ENCODE measurements at regions not wholly inside any gene's neighbourhood (a gene's known extent, or its start where the extent isn't known, plus 50 kb on each side); places are given as distances from the start of the nearest gene placed in this dataset.
"Not testable (repeated sequence)": the region's sequence is repeated elsewhere in the genome, so short reads cannot be mapped to it uniquely, and the experiment has no call there.

DNA sequence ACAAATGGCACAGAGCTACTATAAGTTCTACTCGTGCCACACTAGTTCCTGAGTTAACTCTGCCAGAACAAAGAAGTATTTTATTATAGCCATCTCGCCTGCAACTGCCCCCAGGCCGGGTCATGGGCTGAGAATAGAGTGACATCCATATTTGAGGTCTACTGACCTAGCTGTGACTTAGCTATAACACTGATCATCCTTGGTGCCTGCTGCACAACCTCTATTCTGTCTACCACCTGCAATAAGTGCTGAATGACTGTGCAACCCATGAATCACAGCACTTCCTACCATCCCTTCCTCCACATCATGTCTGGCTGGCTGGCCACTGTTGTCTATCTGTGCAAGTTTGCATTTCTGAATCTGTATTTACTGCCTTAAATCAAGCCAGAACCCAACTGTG lies 506.5 kb upstream of the TBL1XR1 start:
- no CpG with 5 or more reads among the region's 3 CpGs for WGBS (ENCODE audit: extremely low coverage, insufficient coverage, insufficient read length)
- H3K4me3 ChIP-seq (ENCODE audit: low read depth, low read length): no peak overlapping the region
- no peak overlapping the region for H2AK5ac ChIP-seq (ENCODE audit: low read length)
- no peak overlapping the region for H3K23ac ChIP-seq (ENCODE audit: low read length)
- H3K4me1 ChIP-seq (ENCODE audit: control insufficient read depth in 1 of 2, insufficient read depth in 2 of 2, low read length in 2 of 2): no peaks in the 10 kb centered on the region
- no peak overlapping the region for H3K18ac ChIP-seq (ENCODE audit: low read length)
- H2AFZ ChIP-seq (ENCODE audit: insufficient read depth, low read length, poor library complexity): no peak overlapping the region
- H3K27ac ChIP-seq (ENCODE audit: low read depth, low read length): no peak overlapping the region
- H3K14ac ChIP-seq (ENCODE audit: low read length): no peak overlapping the region
- H2BK12ac ChIP-seq (ENCODE audit: low read length): no peak overlapping the region
- no peaks in the 10 kb centered on the region for H3K27me3 ChIP-seq (ENCODE audit: insufficient read depth, low read length)
- H4K8ac ChIP-seq (ENCODE audit: low read depth, low read length): no peak overlapping the region
- DNase-seq: no peak
- no peak overlapping the region for H4K91ac ChIP-seq (ENCODE audit: low read depth, low read length)
- no peaks in the 10 kb centered on the region for H3K79me1 ChIP-seq (ENCODE audit: low read length)
- no peak overlapping the region for H2BK120ac ChIP-seq (ENCODE audit: insufficient read depth, low read length, poor library complexity)
- H3K9ac ChIP-seq (ENCODE audit: low read length): no peak overlapping the region
- no peaks in the 10 kb centered on the region for H3K36me3 ChIP-seq (ENCODE audit: control insufficient read depth in 1 of 2, insufficient read depth in 2 of 2, low read length in 2 of 2)
- no peaks in the 10 kb centered on the region for H3K79me2 ChIP-seq (ENCODE audit: control insufficient read depth, insufficient read depth, low read length, poor library complexity)
- no peak overlapping the region for H3K4me2 ChIP-seq (ENCODE audit: low read length)
- H4K12ac ChIP-seq (ENCODE audit: low read depth, low read length): no peak overlapping the region
- no peaks in the 10 kb centered on the region for H3K9me3 ChIP-seq (ENCODE audit: insufficient read depth, low read depth, low read length)
- H2BK5ac ChIP-seq (ENCODE audit: low read depth, low read length, poor library complexity): no peak overlapping the region
- no peak overlapping the region for H3K4ac ChIP-seq (ENCODE audit: low read depth, low read length)

DNA sequence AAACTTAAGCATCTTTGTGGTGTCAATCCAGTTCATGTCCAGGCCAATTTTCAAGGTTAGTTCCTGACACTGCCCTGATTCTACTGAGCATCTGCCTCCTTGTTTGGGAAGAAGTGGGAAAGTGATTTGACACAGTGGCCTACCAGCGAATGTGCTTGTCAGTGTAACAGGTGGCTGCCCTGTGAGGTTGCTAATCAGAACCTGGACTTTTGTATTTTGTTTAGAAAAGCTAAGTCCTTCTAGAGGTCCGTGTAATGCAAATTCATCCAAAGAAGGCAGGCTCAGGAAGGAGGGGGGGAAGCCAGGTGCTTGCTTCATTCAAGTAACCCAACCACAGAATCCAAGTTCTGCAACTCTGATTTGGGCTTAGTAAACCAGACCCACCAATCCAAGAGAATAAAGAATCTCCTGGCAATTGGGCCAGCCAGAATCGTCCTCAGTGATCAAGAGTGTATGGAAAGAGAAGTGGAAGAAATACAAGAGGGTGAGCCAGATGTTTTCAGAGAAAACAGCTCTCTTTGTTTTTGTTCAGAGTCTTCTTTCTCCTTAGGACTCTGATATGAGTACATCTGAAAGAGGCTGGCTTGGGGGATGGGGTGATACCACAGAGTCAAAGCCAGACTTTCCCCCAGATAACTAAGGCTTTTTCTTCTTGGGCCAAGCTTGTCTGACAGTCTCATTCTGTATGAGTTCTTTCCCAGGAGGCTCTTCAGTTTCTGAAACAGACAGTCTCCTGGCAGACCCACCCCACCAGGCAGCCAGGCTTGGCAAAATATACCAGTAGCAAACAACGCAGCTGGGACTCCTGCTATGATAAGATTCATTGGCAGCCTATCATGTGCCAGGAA lies 508.9 kb upstream of the TBL1XR1 start:
- no peak overlapping the region for H3K23ac ChIP-seq (ENCODE audit: low read length)
- H2BK120ac ChIP-seq (ENCODE audit: insufficient read depth, low read length, poor library complexity): no peak overlapping the region
- no CpG with 5 or more reads among the region's 4 CpGs for WGBS (ENCODE audit: extremely low coverage, insufficient coverage, insufficient read length)
- no peak overlapping the region for H4K8ac ChIP-seq (ENCODE audit: low read depth, low read length)
- H2BK5ac ChIP-seq (ENCODE audit: low read depth, low read length, poor library complexity): no peak overlapping the region
- H3K79me1 ChIP-seq (ENCODE audit: low read length): peaks cover 2% of the 10 kb centered on the region
- no peak overlapping the region for H4K91ac ChIP-seq (ENCODE audit: low read depth, low read length)
- no peaks in the 10 kb centered on the region for H3K9me3 ChIP-seq (ENCODE audit: insufficient read depth, low read depth, low read length)
- no peak overlapping the region for H2BK12ac ChIP-seq (ENCODE audit: low read length)
- no peaks in the 10 kb centered on the region for H3K27me3 ChIP-seq (ENCODE audit: insufficient read depth, low read length)
- H3K4me2 ChIP-seq (ENCODE audit: low read length): no peak overlapping the region
- H3K4me1 ChIP-seq (ENCODE audit: control insufficient read depth in 1 of 2, insufficient read depth in 2 of 2, low read length in 2 of 2): no peaks in the 10 kb centered on the region
- H2AK5ac ChIP-seq (ENCODE audit: low read length): no peak overlapping the region
- H3K18ac ChIP-seq (ENCODE audit: low read length): no peak overlapping the region
- no peak overlapping the region for H3K4me3 ChIP-seq (ENCODE audit: low read depth, low read length)
- DNase-seq: no peak
- no peak overlapping the region for H4K12ac ChIP-seq (ENCODE audit: low read depth, low read length)
- H3K9ac ChIP-seq (ENCODE audit: low read length): no peak overlapping the region
- no peak overlapping the region for H3K14ac ChIP-seq (ENCODE audit: low read length)
- no peak overlapping the region for H3K27ac ChIP-seq (ENCODE audit: low read depth, low read length)
- no peaks in the 10 kb centered on the region for H3K36me3 ChIP-seq (ENCODE audit: control insufficient read depth in 1 of 2, insufficient read depth in 2 of 2, low read length in 2 of 2)
- H3K4ac ChIP-seq (ENCODE audit: low read depth, low read length): no peak overlapping the region
- no peak overlapping the region for H2AFZ ChIP-seq (ENCODE audit: insufficient read depth, low read length, poor library complexity)
- H3K79me2 ChIP-seq (ENCODE audit: control insufficient read depth, insufficient read depth, low read length, poor library complexity): no peaks in the 10 kb centered on the region

DNA sequence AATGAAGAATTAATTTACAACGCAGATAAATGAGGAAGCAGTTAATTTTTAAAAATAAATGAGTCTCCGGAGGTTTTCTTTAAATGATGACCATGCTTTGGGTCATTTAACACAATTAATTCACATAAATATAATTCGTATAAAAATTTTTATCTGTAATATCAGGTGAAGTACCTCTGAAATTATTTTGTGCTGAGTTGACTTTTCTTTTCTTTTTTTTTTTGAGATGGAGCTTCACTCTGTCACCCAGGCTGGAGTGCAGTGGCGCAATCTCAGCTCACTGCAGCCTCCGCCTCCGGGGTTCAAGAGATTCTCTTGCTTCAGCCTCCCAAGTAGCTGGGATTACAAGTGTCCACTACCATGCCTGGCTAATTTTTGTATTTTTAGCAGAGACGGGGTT lies 512.2 kb upstream of the TBL1XR1 start:
- H2BK12ac ChIP-seq (ENCODE audit: low read length); H3K4ac ChIP-seq (ENCODE audit: low read depth, low read length); H3K9ac ChIP-seq (ENCODE audit: low read length); H4K91ac ChIP-seq (ENCODE audit: low read depth, low read length); H3K4me1 ChIP-seq (ENCODE audit: control insufficient read depth in 1 of 2, insufficient read depth in 2 of 2, low read length in 2 of 2); H3K79me1 ChIP-seq (ENCODE audit: low read length); H3K9me3 ChIP-seq (ENCODE audit: insufficient read depth, low read depth, low read length); H2AK5ac ChIP-seq (ENCODE audit: low read length); H4K8ac ChIP-seq (ENCODE audit: low read depth, low read length); H3K79me2 ChIP-seq (ENCODE audit: control insufficient read depth, insufficient read depth, low read length, poor library complexity); H4K12ac ChIP-seq (ENCODE audit: low read depth, low read length); H3K4me2 ChIP-seq (ENCODE audit: low read length); DNase-seq; H3K27ac ChIP-seq (ENCODE audit: low read depth, low read length); H3K4me3 ChIP-seq (ENCODE audit: low read depth, low read length); H3K14ac ChIP-seq (ENCODE audit: low read length); H3K23ac ChIP-seq (ENCODE audit: low read length); H3K27me3 ChIP-seq (ENCODE audit: insufficient read depth, low read length); H2AFZ ChIP-seq (ENCODE audit: insufficient read depth, low read length, poor library complexity); H3K36me3 ChIP-seq (ENCODE audit: control insufficient read depth in 1 of 2, insufficient read depth in 2 of 2, low read length in 2 of 2); H2BK5ac ChIP-seq (ENCODE audit: low read depth, low read length, poor library complexity); H3K18ac ChIP-seq (ENCODE audit: low read length); H2BK120ac ChIP-seq (ENCODE audit: insufficient read depth, low read length, poor library complexity): not testable (repeated sequence)
- WGBS (ENCODE audit: extremely low coverage, insufficient coverage, insufficient read length): no CpG with 5 or more reads among the region's 7 CpGs

DNA sequence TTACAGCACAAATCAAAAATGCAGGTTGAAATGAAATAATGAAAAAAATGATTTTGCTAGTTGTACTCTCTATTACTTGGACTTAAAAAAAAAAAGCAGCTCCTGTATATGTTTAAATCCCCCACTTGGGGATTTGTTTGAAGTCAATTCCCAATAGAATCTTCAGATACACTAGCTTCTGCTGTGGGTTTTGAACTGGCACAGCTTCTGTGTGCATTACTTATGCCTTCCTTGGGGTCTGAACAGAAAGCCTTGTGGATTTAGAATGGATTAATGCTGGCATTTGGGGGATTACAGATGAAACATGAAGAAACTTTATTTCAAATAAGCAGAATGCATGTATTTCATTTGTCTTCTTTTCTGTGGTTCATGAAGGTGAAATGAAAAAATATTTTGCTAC lies 513.2 kb upstream of the TBL1XR1 start:
- no peak overlapping the region for H4K8ac ChIP-seq (ENCODE audit: low read depth, low read length)
- no peak overlapping the region for H3K4me3 ChIP-seq (ENCODE audit: low read depth, low read length)
- DNase-seq: no peak
- H3K4me2 ChIP-seq (ENCODE audit: low read length): no peak overlapping the region
- peak overlapping the region; percentile 47 for H4K91ac ChIP-seq (ENCODE audit: low read depth, low read length)
- H2BK5ac ChIP-seq (ENCODE audit: low read depth, low read length, poor library complexity): no peak overlapping the region
- H3K27ac ChIP-seq (ENCODE audit: low read depth, low read length): no peak overlapping the region
- H2AFZ ChIP-seq (ENCODE audit: insufficient read depth, low read length, poor library complexity): no peak overlapping the region
- no peak overlapping the region for H2BK12ac ChIP-seq (ENCODE audit: low read length)
- H2BK120ac ChIP-seq (ENCODE audit: insufficient read depth, low read length, poor library complexity): no peak overlapping the region
- H3K14ac ChIP-seq (ENCODE audit: low read length): no peak overlapping the region
- no peaks in the 10 kb centered on the region for H3K27me3 ChIP-seq (ENCODE audit: insufficient read depth, low read length)
- no peak overlapping the region for H3K23ac ChIP-seq (ENCODE audit: low read length)
- peaks cover 1% of the 10 kb centered on the region for H3K79me2 ChIP-seq (ENCODE audit: control insufficient read depth, insufficient read depth, low read length, poor library complexity)
- no peak overlapping the region for H3K18ac ChIP-seq (ENCODE audit: low read length)
- no peaks in the 10 kb centered on the region for H3K36me3 ChIP-seq (ENCODE audit: control insufficient read depth in 1 of 2, insufficient read depth in 2 of 2, low read length in 2 of 2)
- no peak overlapping the region for H2AK5ac ChIP-seq (ENCODE audit: low read length)
- H3K4me1 ChIP-seq (ENCODE audit: control insufficient read depth in 1 of 2, insufficient read depth in 2 of 2, low read length in 2 of 2): peaks cover 5 to 6% of the 10 kb centered on the region in 2 experiments
- no peaks in the 10 kb centered on the region for H3K9me3 ChIP-seq (ENCODE audit: insufficient read depth, low read depth, low read length)
- H4K12ac ChIP-seq (ENCODE audit: low read depth, low read length): no peak overlapping the region
- no peak overlapping the region for H3K4ac ChIP-seq (ENCODE audit: low read depth, low read length)
- no peak overlapping the region for H3K9ac ChIP-seq (ENCODE audit: low read length)
- peaks cover 9% of the 10 kb centered on the region for H3K79me1 ChIP-seq (ENCODE audit: low read length)

All from trophoblast cell (in vitro differentiated cells and primary cell).